ENCODE measurements at regions not wholly inside any gene's neighbourhood (a gene's known extent, or its start where the extent isn't known, plus 50 kb on each side); places are given as distances from the start of the nearest gene placed in this dataset.

GRCh38 chr1:199038156-199038555 lies 399.3 kb downstream of the PTPRC start:
- TF ChIP-seq CTCF (IDR thresholded peaks at IDR 0.05) (no peak), EZH2 (IDR thresholded peaks at IDR 0.05) (no peak)

All from neural progenitor cell (in vitro differentiated cells).